CD4-positive, alpha-beta T cell treated with Interleukin-10 for 1 hour (primary cell): ENCODE measurements at regions not wholly inside any gene's neighbourhood (a gene's known extent, or its start where the extent isn't known, plus 50 kb on each side); places are given as distances from the start of the nearest gene placed in this dataset.
"Not testable (repeated sequence)": the region's sequence is repeated elsewhere in the genome, so short reads cannot be mapped to it uniquely, and the experiment has no call there.

ENCODE experiments used
- DNase-seq: peaks from one replicate; pipeline ENCODE4 v3.0.0-alpha.2; 2020

DNA sequence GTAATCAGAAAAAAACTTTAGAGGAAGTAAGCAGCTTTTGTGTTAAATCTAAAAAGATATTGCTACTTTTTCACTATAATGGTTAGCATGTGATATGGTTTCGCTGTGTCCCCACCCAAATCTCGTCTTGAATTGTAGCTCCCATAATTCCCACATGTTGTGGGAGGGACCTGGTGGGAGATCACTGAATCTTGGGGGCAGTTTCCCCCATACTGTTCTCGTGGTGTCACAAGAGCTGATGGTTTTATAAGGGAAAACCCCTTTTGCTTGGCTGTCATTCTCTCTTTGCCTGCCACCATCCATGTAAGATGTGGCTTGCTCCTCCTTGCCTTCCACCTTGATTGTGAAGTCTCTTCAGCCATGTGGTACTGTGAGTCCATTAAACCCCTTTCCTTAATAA is 117.1 kb downstream of the KCNJ2 start:
- no peak for DNase-seq

- no peak for DNase-seq
These were observed 119.4 kb downstream of the KCNJ2 start for GRCh38 chr17:70288540-70289290.

- no peak for DNase-seq
These were observed 121.4 kb downstream of the KCNJ2 start for GRCh38 chr17:70290770-70291169.

DNA sequence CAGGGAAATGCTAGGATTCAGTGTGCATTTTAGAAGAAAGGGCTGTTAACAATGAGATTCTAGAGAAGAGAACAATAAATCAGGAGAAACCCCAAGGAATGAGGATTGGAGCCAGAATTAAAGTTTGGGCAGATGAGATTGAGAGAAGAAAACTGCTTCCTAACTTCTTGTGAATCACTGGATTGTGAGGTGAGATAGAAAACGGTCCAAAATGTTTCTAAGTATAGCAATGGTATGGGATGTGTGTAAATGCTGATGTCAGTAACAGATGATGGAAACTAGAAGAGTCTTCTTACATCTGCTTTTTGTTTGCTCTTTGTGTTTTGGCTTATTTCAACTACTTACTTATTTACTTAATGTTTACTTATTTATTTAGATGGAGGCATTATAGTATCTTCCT is 123.0 kb downstream of the KCNJ2 start:
- no peak for DNase-seq

DNA sequence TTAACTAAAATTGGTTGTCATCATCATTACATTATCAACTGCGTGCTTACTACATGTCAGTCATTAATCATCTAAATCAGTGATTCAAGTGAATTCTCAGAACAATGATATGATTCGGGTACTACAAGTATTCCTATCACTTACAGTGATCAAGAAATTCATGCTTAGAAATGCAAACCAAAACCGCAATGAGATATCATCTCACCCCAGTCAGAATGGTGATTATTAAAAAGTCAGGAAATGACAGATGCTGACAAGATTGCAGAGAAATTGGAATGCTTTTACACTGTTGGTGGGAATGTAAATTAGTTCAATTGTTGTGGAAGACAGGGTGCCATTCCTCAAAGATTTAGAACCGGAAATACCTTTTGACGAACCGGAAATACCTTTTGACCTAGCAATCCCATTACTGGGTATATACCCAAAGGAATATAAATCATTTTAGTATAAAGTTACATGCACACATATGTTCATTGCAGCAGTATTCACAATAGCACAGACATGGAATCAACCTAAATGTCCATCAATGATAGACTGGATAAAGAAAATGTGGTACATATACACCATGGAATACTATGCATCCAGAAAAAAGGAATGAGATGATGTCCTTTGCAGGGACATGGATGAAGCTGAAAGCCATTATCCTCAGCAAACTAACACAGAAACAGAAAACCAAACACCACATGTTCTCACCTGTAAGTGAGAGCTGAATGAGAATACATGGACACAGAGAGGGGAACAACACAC is 124.4 kb downstream of the KCNJ2 start:
- DNase-seq, result not testable (repeated sequence)

DNA sequence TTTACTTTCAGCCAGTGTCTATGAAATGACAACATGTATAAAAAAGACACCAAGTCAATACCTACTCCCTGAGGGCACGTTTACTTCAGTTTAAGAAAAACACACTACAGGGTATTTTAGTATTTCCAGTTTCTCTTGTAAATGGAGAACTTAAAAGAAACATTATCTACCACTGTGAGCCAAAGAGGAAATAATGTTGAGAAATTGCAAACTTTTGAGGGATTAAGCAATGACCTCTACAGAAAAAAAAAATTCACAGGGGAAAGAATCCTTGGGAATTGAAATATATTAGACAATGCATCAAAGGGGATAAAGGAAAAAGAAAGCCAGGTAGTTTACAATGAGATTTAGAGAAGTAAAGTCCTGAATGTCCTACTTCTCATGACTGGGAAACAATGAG is 126.0 kb downstream of the KCNJ2 start:
- no peak for DNase-seq

DNA sequence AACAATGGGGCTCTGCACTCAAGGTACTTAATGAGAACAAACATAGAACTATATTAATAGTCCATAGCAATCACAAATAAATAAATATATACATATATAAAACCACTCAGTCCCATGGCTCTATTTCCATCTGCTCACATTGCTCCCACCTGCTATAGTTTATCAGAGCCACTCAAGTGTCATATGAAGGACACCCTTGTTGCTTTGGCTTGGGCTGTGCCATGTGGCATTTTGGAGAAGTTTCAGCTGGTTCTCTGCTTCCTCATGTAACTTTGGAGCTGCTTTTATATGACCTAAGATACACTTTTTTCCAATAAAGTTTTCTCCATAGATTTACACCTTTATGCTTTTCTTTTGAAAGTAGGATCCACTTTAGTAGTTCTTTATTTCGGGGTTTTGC is 126.4 kb downstream of the KCNJ2 start:
- DNase-seq, result no peak

- DNase-seq, result no peak
These were observed 127.1 kb downstream of the KCNJ2 start for GRCh38 chr17:70296456-70296855.

DNA sequence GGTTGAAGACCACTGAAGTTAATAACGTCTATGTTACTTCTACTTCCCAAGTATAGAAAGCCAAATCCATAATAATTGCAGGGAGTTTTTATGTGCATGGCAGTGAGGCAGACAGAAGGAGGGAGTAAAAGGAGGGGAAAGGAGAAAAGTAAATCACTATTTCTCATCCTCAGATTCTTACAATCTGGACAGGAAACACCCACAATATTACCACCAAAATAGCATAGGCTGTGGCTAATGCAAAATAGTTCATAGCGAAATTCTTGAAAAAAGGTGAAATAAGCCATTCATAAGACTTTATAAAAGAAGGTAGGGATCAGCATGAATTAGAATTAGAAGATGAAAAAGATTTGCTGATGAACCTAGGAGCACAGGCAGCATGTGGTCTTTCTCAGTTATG is 128.1 kb downstream of the KCNJ2 start:
- DNase-seq, result no peak

DNA sequence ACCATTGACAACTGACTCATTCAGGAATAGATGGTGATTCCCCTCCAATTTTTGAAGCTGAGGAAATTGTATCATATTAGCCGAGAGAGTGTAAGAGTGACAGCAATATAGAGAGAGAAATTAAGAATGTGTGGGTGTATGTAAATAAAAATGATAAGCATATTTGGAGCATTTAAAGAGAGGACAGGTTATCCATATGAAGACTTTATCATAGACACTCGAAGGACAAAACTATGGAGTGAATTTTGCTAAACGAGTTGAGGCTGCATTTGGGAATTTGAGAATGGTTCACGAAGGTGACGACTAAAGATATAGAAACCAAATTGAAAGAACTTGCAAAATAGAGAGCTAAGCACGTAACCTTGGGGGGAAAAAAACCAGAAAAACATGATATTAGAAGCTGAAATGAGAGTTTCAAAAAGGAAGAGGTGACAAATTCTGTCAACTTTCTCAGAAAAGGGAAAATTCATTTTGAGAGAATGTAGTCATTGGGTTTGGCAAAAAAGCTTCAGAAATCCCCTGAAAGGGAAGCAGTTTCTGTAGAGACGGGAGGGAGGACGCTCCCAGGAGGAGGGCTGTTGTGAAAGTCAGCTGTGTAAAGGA is 129.7 kb downstream of the KCNJ2 start:
- no peak for DNase-seq

DNA sequence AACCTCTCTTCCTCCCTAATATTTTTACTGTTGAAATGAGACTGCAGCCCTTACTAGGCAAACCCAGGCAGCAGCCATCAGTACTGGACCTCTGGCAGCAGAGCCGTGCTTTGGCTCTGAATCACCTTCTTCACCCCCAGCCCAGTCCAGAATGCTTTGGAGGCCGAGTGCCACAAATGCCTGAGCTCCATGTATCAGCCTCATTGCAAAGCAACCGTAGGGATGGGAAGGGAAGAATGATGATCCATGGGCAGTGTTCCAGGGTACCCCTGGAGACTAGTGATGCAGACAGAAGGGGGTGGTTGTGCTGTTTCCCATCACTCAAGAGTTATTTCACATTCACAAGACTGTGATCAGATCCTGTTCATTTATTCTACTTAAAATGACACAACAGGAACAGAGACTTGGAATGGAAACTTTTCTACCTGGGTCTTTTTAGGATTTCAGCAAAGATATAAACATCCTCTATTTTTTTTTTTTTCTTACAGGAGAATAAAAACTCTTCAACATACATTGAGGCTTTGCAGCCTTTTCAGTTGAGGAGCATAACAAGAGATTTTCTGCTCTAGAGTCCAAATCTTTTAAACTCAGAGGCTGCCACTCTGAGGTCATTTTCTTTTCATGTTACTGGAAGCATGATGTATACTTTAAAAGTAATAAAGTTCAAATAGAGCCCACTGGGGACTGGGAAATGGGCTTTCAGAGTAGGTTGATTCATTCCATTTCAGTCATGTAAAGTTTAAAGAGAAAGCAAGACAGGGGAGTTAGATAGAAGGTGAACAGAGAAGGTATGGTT is 138.3 kb downstream of the KCNJ2 start:
- DNase-seq, result no peak

GRCh38 chr17:70308618-70309017 is 139.3 kb downstream of the KCNJ2 start:
- DNase-seq, result no peak

GRCh38 chr17:70310221-70310672 is 140.9 kb downstream of the KCNJ2 start:
- no peak for DNase-seq

DNA sequence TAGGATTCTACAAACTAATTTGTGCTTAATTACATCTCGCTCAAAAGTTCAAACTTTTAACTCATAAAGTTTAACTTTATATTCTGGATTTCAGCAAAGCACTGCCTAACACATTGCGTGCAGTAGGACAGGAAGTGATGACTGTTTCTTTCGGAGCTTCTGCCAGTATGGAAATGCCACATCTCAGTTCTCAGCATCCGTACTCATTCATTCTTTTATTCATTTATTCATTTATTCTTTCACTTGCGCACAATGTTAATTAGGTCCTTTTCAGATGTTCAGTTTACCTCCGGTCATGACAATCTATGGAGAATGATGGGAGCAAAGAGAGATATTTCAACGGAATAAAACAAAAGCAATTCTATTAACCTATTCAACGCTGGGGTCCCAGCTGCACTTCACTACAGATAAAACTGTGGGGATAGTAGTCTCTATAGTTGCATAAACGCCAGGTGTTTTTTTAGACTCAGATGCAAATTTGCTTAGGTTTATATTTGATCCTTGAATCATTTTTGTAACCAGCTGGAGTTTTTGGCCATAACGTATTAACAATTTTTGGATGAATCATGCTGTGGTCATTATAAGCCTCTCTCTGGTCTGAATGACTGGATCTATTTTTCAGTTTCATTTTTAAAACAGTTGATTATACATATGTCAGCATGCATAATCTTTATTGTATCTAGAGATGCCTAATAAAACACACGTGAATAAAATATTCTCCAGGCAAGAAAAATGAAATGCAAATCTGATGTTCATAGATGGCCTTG is 143.9 kb downstream of the KCNJ2 start:
- no peak for DNase-seq

- DNase-seq, result no peak
These were observed 144.8 kb downstream of the KCNJ2 start for GRCh38 chr17:70314096-70314495.

- DNase-seq, result no peak
These were observed 145.2 kb downstream of the KCNJ2 start for GRCh38 chr17:70314506-70314905.

DNA sequence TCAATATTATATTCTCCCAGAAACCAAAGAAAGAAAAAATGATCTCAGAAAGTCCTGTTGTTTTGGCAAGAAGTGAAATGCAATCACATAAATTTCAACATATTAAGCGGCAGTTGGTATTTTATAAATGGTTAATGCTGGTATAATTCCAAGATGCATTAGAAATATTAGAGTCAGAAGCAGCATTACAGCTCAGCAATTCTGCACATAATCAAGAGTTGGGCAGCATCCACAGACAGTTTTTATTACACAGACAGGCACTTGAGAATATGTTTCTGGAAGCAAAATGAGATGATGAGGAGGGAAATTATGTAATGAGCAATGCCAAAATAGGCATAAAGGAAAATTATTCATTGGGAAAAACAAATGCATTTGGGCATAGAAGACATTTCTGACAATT is 148.1 kb downstream of the KCNJ2 start:
- no peak for DNase-seq

DNA sequence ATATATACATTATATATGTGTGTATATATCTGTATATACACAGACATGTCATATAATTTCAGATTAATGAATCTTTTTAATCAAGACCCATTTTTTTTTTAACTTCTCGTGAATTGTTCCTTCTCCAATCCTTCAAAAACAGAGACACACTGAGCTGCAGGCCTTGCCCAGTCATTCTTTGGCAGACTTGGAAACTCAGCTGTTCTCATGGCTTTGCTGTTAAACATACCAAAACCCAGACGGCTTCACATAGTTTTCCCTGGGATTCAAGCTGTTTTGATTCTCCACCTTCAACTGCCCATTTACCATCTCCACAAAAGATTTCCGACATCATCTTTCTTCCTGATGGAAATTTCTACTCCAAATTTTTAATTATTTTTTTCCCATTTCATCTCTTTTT is 148.7 kb downstream of the KCNJ2 start:
- DNase-seq, result no peak

- DNase-seq, result no peak
These were observed 150.2 kb downstream of the KCNJ2 start for GRCh38 chr17:70319516-70319915.

GRCh38 chr17:70320673-70321345 is 151.5 kb downstream of the KCNJ2 start:
- no peak for DNase-seq

DNA sequence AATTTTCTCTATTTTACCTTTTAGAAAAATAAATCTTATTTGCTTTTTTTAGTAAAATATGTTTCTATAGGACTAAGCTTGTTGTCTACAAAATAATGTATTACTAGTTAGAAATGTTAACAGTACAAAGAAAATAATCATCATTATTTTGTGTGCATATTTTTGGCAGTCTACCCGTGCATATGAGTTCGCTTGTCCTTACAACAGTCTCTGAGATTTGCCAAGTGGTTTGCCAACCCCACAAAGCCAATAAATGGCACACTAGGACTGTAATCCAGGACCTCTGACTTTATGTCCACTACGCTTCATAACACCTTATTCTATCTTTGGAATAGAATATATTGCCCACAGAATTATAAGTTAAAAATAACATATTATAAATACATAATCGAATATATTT is 152.0 kb downstream of the KCNJ2 start:
- DNase-seq, result no peak

DNA sequence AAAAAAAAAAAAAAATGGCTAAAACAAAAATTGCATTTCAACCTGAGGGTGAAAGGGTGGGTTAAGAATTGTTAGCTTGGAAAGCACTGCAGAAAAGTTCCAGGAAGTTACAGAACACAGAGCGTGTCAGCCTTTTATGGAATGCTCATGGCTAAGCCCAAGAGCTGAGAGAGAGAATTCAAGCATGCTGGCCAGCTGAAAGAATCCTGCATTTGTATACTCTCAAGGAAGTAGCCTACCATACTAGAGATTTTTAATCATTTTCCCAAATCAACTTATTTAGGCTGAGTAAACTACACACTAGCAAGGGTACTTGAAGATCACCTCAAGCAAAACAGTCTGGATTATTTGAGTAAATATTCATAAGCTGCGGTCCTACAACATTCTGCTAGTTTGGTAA is 153.9 kb downstream of the KCNJ2 start:
- DNase-seq, result no peak
